ENCODE measurements at regions not wholly inside any gene's neighbourhood (a gene's known extent, or its start where the extent isn't known, plus 50 kb on each side); places are given as distances from the start of the nearest gene placed in this dataset.
"Not testable (repeated sequence)": the region's sequence is repeated elsewhere in the genome, so short reads cannot be mapped to it uniquely, and the experiment has no call there.

GRCh38 chr6:165843568-165844113, 180.6 kb upstream of the PDE10A start:
- no peak for DNase-seq

- DNase-seq: no peak
These were observed 180.1 kb upstream of the PDE10A start for GRCh38 chr6:165843121-165843520.

GRCh38 chr6:165842281-165842936, 179.4 kb upstream of the PDE10A start:
- no peak for DNase-seq

GRCh38 chr6:165841153-165841558, 178.1 kb upstream of the PDE10A start:
- DNase-seq: no peak

- DNase-seq: no peak
These were observed 175.1 kb upstream of the PDE10A start for GRCh38 chr6:165837948-165838745.

GRCh38 chr6:165836648-165837047, 173.6 kb upstream of the PDE10A start:
- not testable (repeated sequence) for DNase-seq

GRCh38 chr6:165835410-165835851, 172.4 kb upstream of the PDE10A start:
- DNase-seq: no peak

GRCh38 chr6:165834613-165835259, 171.7 kb upstream of the PDE10A start:
- DNase-seq: no peak

- no peak for DNase-seq
These were observed 170.3 kb upstream of the PDE10A start for GRCh38 chr6:165833355-165833754.

GRCh38 chr6:165831812-165832510, 168.9 kb upstream of the PDE10A start:
- DNase-seq: no peak

GRCh38 chr6:165830761-165831160, 167.7 kb upstream of the PDE10A start:
- DNase-seq: no peak

- DNase-seq: no peak
These were observed 166.3 kb upstream of the PDE10A start for GRCh38 chr6:165829376-165829775.

GRCh38 chr6:165827190-165827518, 164.1 kb upstream of the PDE10A start:
- no peak for DNase-seq

GRCh38 chr6:165826487-165827189, 163.6 kb upstream of the PDE10A start:
- no peak for DNase-seq

GRCh38 chr6:165825256-165825815, 162.3 kb upstream of the PDE10A start:
- DNase-seq: no peak

- DNase-seq: no peak
These were observed 160.7 kb upstream of the PDE10A start for GRCh38 chr6:165823609-165824326.

GRCh38 chr6:165822501-165822900, 159.5 kb upstream of the PDE10A start:
- no peak for DNase-seq

GRCh38 chr6:165821754-165822153, 158.7 kb upstream of the PDE10A start:
- no peak for DNase-seq

GRCh38 chr6:165820934-165821333, 157.9 kb upstream of the PDE10A start:
- no peak for DNase-seq

GRCh38 chr6:165820407-165820806, 157.4 kb upstream of the PDE10A start:
- no peak for DNase-seq

- no peak for DNase-seq
These were observed 156.4 kb upstream of the PDE10A start for GRCh38 chr6:165819394-165819793.
